BLaER1 (cell line): ENCODE measurements at regions not wholly inside any gene's neighbourhood (a gene's known extent, or its start where the extent isn't known, plus 50 kb on each side); places are given as distances from the start of the nearest gene placed in this dataset.
"Not testable (repeated sequence)": the region's sequence is repeated elsewhere in the genome, so short reads cannot be mapped to it uniquely, and the experiment has no call there.

ENCODE experiments used
- H3K27ac ChIP-seq: shearing (Covaris generic); formaldehyde crosslinking; 2 replicates; pipeline ENCODE4 v1.8.1; 2022
- H3K27me3 ChIP-seq: shearing (Covaris generic); formaldehyde crosslinking; 2 replicates; pipeline ENCODE4 v1.8.1; 2022
- H3K36me3 ChIP-seq: shearing (Covaris generic); formaldehyde crosslinking; 2 replicates; pipeline ENCODE4 v1.8.1; 2022
- H3K4me1 ChIP-seq: shearing (Covaris generic); formaldehyde crosslinking; 2 replicates; pipeline ENCODE4 v1.8.1; 2022
- H3K4me2 ChIP-seq: shearing (Covaris generic); formaldehyde crosslinking; 2 replicates; pipeline ENCODE4 v1.8.1; 2022
- H3K4me3 ChIP-seq: shearing (Covaris generic); formaldehyde crosslinking; 2 replicates; pipeline ENCODE4 v1.8.1; 2022
- H3K9ac ChIP-seq: shearing (Covaris generic); formaldehyde crosslinking; 2 replicates; pipeline ENCODE4 v1.8.1; 2022
- H3K9me3 ChIP-seq: shearing (Covaris generic); formaldehyde crosslinking; 2 replicates; pipeline ENCODE4 v1.8.1; 2022
- H4K20me1 ChIP-seq: shearing (Covaris generic); formaldehyde crosslinking; 2 replicates; pipeline ENCODE4 v1.8.1; 2022
- Cebpa-rat ChIP-seq: shearing (Covaris generic); IDR thresholded peaks from 2 replicates; pipeline ENCODE4 v1.8.1; 2022

DNA sequence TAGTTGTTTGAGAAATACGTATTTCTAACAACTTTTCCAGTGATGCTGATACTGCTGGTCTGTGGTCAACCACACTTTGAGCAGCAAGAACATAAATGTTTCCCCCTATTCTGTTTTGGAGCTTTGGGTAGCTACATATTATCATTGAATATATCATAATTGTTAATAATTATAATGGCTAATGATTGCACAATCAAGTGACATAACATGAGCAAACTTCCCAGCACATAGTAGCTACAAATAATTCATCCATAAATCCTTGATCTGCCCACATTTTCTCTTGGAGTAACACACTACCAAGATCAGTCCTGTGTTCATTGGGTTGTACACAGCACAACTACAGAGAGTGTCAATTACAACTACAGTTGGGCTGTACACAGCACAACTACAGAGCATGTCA is 436.3 kb upstream of the MAGEB18 start:
- no peaks in the 10 kb centered on the region for H3K36me3 ChIP-seq
- peaks cover 15% of the 10 kb centered on the region for H3K9me3 ChIP-seq
- H3K9ac ChIP-seq: no peak overlapping the region
- no peak overlapping the region for H3K4me3 ChIP-seq
- TF ChIP-seq Cebpa-rat: peak; percentile 30; the same call in 1 of the 2 replicates
- H3K4me1 ChIP-seq: no peaks in the 10 kb centered on the region
- H3K27me3 ChIP-seq: peaks cover 73% of the 10 kb centered on the region
- H3K27ac ChIP-seq: no peak overlapping the region
- no peak overlapping the region for H3K4me2 ChIP-seq
- H4K20me1 ChIP-seq: no peaks in the 10 kb centered on the region

DNA sequence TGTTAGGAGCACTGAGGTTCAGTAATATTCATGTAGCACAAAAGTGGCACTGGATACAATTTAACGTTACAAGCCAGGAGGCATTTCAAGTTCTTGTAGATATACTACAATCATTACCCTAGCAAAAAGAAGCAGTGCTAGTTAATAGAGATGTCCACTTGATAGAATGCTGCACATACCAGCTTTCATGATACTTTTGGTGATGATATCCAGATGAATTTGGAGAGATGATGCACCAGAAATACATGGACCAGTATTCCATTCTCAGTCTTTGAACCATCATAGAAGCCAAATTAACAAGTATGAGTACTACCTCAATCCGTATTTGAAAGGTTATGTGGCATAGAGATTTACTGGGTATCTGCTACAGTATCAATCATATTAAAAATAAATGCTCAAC is 421.0 kb upstream of the MAGEB18 start:
- Histone ChIP-seq H3K4me2 (no peak overlapping the region), H3K4me3 (no peak overlapping the region), H3K27ac (no peak overlapping the region), H3K9ac (no peak overlapping the region), H4K20me1 (peaks cover 5% of the 10 kb centered on the region; the same call in 1 of the 2 replicates), H3K36me3 (no peaks in the 10 kb centered on the region), H3K27me3 (peaks cover 88% of the 10 kb centered on the region), H3K4me1 (no peaks in the 10 kb centered on the region), H3K9me3 (no peaks in the 10 kb centered on the region)
- no peak for TF ChIP-seq Cebpa-rat

DNA sequence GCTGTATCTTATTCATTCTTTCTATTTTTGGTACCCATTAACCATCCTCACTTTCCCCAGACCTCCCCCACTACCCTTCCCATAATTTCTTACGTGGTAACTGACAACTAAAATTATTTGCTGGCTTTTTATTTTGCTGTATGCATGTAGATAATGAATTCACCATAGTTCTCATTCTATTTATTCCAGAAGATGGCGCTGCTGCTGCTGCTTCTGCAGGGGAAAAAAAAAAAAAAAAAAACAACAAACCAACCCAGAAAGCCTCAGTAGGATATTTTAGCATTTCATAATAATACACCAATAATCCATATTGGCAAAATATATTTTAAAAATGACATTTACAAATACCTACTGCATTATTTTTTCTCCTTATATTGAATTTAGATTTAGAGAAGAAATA is 416.6 kb upstream of the MAGEB18 start:
- H4K20me1 ChIP-seq: peaks cover 6% of the 10 kb centered on the region; the same call in 1 of the 2 replicates
- H3K27me3 ChIP-seq: peaks cover 90% of the 10 kb centered on the region
- H3K4me1 ChIP-seq: no peaks in the 10 kb centered on the region
- no peak for TF ChIP-seq Cebpa-rat
- no peaks in the 10 kb centered on the region for H3K9me3 ChIP-seq
- no peak overlapping the region for H3K4me3 ChIP-seq
- H3K4me2 ChIP-seq: no peak overlapping the region
- no peaks in the 10 kb centered on the region for H3K36me3 ChIP-seq
- no peak overlapping the region for H3K9ac ChIP-seq
- H3K27ac ChIP-seq: no peak overlapping the region

DNA sequence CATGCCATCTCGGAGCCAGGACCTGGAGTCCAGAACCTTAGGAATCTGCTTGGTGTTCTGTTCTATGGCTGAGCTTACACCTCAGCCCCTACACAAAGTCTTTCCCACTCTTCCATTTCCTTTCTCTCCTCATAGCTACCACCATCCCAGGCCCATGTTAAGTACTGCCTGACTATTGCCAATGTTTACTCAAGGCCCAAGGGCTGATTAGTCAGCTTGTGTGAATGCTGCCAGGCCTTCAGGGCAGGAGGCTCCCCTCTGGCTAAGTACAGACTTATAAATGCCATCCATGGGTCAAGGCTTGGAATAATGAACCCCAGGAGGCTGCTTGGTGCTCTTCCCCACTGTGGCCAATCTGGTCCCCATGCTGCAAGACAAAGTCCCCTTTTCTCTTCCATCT is 411.6 kb upstream of the MAGEB18 start:
- peaks cover 84% of the 10 kb centered on the region for H3K27me3 ChIP-seq
- H3K4me2 ChIP-seq: no peak overlapping the region
- H3K36me3 ChIP-seq: no peaks in the 10 kb centered on the region
- H4K20me1 ChIP-seq: peaks cover 6% of the 10 kb centered on the region; the same call in 1 of the 2 replicates
- H3K9me3 ChIP-seq: no peaks in the 10 kb centered on the region
- no peak overlapping the region for H3K27ac ChIP-seq
- H3K4me1 ChIP-seq: no peaks in the 10 kb centered on the region
- H3K4me3 ChIP-seq: no peak overlapping the region
- no peak for TF ChIP-seq Cebpa-rat
- no peak overlapping the region for H3K9ac ChIP-seq

DNA sequence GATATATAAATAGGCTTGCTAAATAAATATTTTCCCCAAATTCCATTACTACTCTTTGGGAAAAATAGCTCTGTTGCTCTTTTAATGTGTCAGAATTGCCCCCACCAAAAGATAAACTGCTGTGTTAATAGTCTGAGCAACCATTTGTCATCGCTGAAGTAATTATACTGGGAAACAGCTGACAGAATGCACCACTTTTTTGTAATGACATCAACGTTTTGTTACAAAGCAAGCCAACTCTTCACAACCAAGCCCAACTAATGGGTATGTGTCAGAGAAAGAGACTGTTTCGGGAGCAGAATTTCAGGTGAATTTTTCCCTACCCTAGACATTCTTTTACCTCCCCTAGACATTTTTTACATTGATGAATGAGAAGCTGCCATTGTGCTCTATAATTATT is 405.0 kb upstream of the MAGEB18 start:
- Histone ChIP-seq H3K4me1 (no peaks in the 10 kb centered on the region), H3K9me3 (no peaks in the 10 kb centered on the region), H3K9ac (no peak overlapping the region), H3K4me3 (no peak overlapping the region), H3K27ac (no peak overlapping the region), H4K20me1 (no peaks in the 10 kb centered on the region), H3K27me3 (peaks cover 70% of the 10 kb centered on the region), H3K36me3 (no peaks in the 10 kb centered on the region), H3K4me2 (no peak overlapping the region)
- no peak for TF ChIP-seq Cebpa-rat

- Histone ChIP-seq H4K20me1 (no peaks in the 10 kb centered on the region), H3K4me3 (no peak overlapping the region), H3K9ac (no peak overlapping the region), H3K27ac (no peak overlapping the region), H3K4me2 (no peak overlapping the region), H3K4me1 (no peaks in the 10 kb centered on the region), H3K27me3 (peaks cover 65% of the 10 kb centered on the region), H3K9me3 (no peaks in the 10 kb centered on the region), H3K36me3 (no peaks in the 10 kb centered on the region)
- TF ChIP-seq Cebpa-rat: no peak
Observed at GRCh38 chrX:25737540-25737939, 400.6 kb upstream of the MAGEB18 start.

- TF ChIP-seq Cebpa-rat: no peak
Observed at GRCh38 chrX:25742334-25742733, 395.8 kb upstream of the MAGEB18 start.

DNA sequence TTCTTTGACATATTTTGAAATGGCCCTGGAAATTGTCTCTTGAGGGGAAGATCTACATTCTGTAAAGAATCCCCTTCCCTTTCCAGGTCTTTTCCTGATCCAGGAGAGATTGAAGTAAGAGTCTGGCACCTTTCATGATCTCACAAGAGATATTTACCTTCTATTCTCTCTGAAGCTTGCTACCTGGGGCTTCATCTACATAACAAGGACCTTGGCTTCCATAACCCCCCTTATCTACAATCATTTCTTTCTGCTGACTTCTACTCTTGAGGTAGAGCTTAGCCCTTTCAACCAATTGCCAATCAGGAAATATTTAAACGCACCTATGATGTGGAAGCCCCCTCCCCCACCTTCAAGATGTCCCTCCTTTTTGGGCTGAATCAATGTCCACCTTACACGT is 383.7 kb upstream of the MAGEB18 start:
- no peaks in the 10 kb centered on the region for H4K20me1 ChIP-seq
- peaks cover 67% of the 10 kb centered on the region for H3K27me3 ChIP-seq
- no peak overlapping the region for H3K4me2 ChIP-seq
- no peak for TF ChIP-seq Cebpa-rat
- H3K4me3 ChIP-seq: no peak overlapping the region
- H3K9me3 ChIP-seq: no peaks in the 10 kb centered on the region
- no peaks in the 10 kb centered on the region for H3K36me3 ChIP-seq
- H3K9ac ChIP-seq: no peak overlapping the region
- no peak overlapping the region for H3K27ac ChIP-seq
- no peaks in the 10 kb centered on the region for H3K4me1 ChIP-seq

More at GRCh38 chrX:25742334-25742733, 395.8 kb upstream of the MAGEB18 start:
- H3K4me3 ChIP-seq: no peak overlapping the region
- no peak overlapping the region for H3K27ac ChIP-seq
- H3K4me2 ChIP-seq: no peak overlapping the region
- H3K27me3 ChIP-seq: peaks cover 64% of the 10 kb centered on the region
- H3K4me1 ChIP-seq: no peaks in the 10 kb centered on the region
- no peaks in the 10 kb centered on the region for H3K9me3 ChIP-seq
- no peak overlapping the region for H3K9ac ChIP-seq
- peaks cover 5% of the 10 kb centered on the region; the same call in 1 of the 2 replicates for H4K20me1 ChIP-seq
- no peaks in the 10 kb centered on the region for H3K36me3 ChIP-seq

DNA sequence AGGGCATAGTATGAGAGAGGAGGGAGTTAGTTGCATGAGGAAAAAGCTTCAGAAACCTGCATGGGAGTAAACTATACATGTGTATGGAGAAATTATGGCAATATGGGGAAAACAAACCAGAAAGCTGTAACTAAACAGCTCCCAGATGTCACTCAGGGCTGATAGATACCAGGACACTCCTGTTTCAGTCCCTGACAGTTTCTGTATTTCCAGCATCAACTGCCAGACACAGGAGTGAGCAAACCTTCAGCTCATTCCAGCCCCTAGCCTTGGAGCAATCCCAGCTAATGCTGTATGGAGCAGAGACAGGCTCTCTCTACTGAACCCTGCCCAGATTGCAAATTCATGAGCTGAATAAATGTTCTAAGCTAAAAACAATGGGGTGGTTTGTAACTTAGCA is 382.9 kb upstream of the MAGEB18 start:
- H3K4me1 ChIP-seq: no peaks in the 10 kb centered on the region
- H3K4me2 ChIP-seq: no peak overlapping the region
- no peak overlapping the region for H3K4me3 ChIP-seq
- H3K36me3 ChIP-seq: no peaks in the 10 kb centered on the region
- H3K9me3 ChIP-seq: no peaks in the 10 kb centered on the region
- no peak overlapping the region for H3K9ac ChIP-seq
- no peak for TF ChIP-seq Cebpa-rat
- peaks cover 63% of the 10 kb centered on the region for H3K27me3 ChIP-seq
- no peak overlapping the region for H3K27ac ChIP-seq
- H4K20me1 ChIP-seq: no peaks in the 10 kb centered on the region

DNA sequence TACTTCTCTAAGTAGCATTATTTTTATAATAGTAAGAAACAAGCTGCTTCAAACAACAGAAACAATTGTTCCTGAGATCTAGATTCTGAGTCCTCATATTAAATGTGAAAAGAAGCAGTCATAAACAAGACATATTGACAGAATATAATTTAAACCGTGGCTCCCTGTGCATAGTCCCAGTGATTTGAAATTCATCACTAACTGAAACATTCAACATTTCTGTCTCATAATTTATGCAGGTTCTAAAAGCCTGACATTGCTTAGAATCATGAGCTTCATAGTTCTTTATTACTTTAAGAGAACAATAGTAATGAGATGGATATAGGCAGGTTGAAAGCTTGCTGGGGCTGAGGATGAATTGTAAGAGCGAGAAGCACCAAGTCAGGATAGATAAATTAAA is 375.5 kb upstream of the MAGEB18 start:
- Histone ChIP-seq H3K36me3 (no peaks in the 10 kb centered on the region), H3K27me3 (peaks cover 68% of the 10 kb centered on the region), H3K9ac (no peak overlapping the region), H3K4me3 (no peak overlapping the region), H3K27ac (no peak overlapping the region), H3K4me2 (no peak overlapping the region), H3K9me3 (peaks cover 4% of the 10 kb centered on the region), H4K20me1 (no peaks in the 10 kb centered on the region), H3K4me1 (no peaks in the 10 kb centered on the region)
- no peak for TF ChIP-seq Cebpa-rat

DNA sequence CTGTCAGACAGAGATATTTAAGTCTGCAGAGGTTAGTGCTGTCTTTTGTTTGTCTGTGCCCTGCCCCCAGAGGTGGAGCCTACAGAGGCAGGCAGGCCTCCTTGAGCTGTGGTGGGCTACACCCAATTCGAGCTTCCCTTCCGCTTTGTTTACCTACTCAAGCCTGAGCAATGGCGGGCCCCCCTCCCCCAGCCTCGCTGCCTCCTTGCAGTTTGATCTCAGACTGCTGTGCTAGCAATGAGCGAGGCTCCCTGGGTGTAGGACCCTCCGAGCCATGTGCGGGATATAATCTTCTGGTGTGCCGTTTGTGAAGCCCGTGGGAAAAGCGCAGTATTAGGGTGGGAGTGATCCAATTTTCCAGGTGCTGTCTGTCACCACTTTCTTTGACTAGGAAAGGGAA is 366.3 kb upstream of the MAGEB18 start:
- not testable (repeated sequence) for H3K9ac ChIP-seq, H3K4me3 ChIP-seq, H3K4me2 ChIP-seq, H3K36me3 ChIP-seq, H3K4me1 ChIP-seq, H4K20me1 ChIP-seq, H3K27ac ChIP-seq
- H3K9me3 ChIP-seq: peaks cover 22% of the 10 kb centered on the region
- peaks cover 15% of the 10 kb centered on the region for H3K27me3 ChIP-seq

GRCh38 chrX:25797796-25798195 is 340.3 kb upstream of the MAGEB18 start:
- not testable (repeated sequence) for H3K4me1 ChIP-seq, H3K4me3 ChIP-seq, H3K9ac ChIP-seq, H3K9me3 ChIP-seq, H3K27ac ChIP-seq, H4K20me1 ChIP-seq, H3K36me3 ChIP-seq, H3K4me2 ChIP-seq
- H3K27me3 ChIP-seq: peaks cover 73% of the 10 kb centered on the region
